ENCODE measurements at regions not wholly inside any gene's neighbourhood (a gene's known extent, or its start where the extent isn't known, plus 50 kb on each side); places are given as distances from the start of the nearest gene placed in this dataset.

GRCh38 chr5:54765165-54766028 is 220.0 kb downstream of the ESM1 start:
- DNase-seq, result no peak

GRCh38 chr5:54764102-54765090 is 221.0 kb downstream of the ESM1 start:
- no peak for DNase-seq

GRCh38 chr5:54761213-54761701 is 224.1 kb downstream of the ESM1 start:
- no peak for DNase-seq

- DNase-seq, result no peak
These were observed 225.0 kb downstream of the ESM1 start for GRCh38 chr5:54760182-54760935.

- no peak for DNase-seq
These were observed 227.4 kb downstream of the ESM1 start for GRCh38 chr5:54758038-54758437.

- no peak for DNase-seq
These were observed 227.9 kb downstream of the ESM1 start for GRCh38 chr5:54757541-54757940.

- no peak for DNase-seq
These were observed 228.5 kb downstream of the ESM1 start for GRCh38 chr5:54756796-54757402.

- DNase-seq, result no peak
These were observed 229.1 kb downstream of the ESM1 start for GRCh38 chr5:54756301-54756700.

- no peak for DNase-seq
These were observed 230.5 kb downstream of the ESM1 start for GRCh38 chr5:54754878-54755277.

GRCh38 chr5:54754420-54754819 is 231.0 kb downstream of the ESM1 start:
- DNase-seq, result no peak

GRCh38 chr5:54753753-54754152 is 231.6 kb downstream of the ESM1 start:
- no peak for DNase-seq

- no peak for DNase-seq
These were observed 232.4 kb downstream of the ESM1 start for GRCh38 chr5:54753034-54753433.

- DNase-seq, result no peak
These were observed 231.0 kb downstream of the SNX18 start for GRCh38 chr5:54748527-54748926.

- DNase-seq, result no peak
These were observed 229.3 kb downstream of the SNX18 start for GRCh38 chr5:54746777-54747398.

GRCh38 chr5:54746346-54746745 is 228.8 kb downstream of the SNX18 start:
- DNase-seq, result no peak

- no peak for DNase-seq
These were observed 228.0 kb downstream of the SNX18 start for GRCh38 chr5:54745599-54745998.

- DNase-seq, result peak; percentile 51
These were observed 226.6 kb downstream of the SNX18 start for GRCh38 chr5:54743997-54744788.

GRCh38 chr5:54743581-54743980 is 226.0 kb downstream of the SNX18 start:
- DNase-seq, result no peak

- DNase-seq, result no peak
These were observed 224.9 kb downstream of the SNX18 start for GRCh38 chr5:54742417-54742891.

GRCh38 chr5:54741711-54742110 is 224.2 kb downstream of the SNX18 start:
- no peak for DNase-seq

- no peak for DNase-seq
These were observed 222.6 kb downstream of the SNX18 start for GRCh38 chr5:54740141-54740540.

Data from stimulated activated CD4-positive, alpha-beta T cell treated with anti-CD3 and anti-CD28 coated beads, Interleukin-4, amount 100 ng/mL, for 24 hours (primary cell).